ENCODE measurements at regions not wholly inside any gene's neighbourhood (a gene's known extent, or its start where the extent isn't known, plus 50 kb on each side); places are given as distances from the start of the nearest gene placed in this dataset.

DNA sequence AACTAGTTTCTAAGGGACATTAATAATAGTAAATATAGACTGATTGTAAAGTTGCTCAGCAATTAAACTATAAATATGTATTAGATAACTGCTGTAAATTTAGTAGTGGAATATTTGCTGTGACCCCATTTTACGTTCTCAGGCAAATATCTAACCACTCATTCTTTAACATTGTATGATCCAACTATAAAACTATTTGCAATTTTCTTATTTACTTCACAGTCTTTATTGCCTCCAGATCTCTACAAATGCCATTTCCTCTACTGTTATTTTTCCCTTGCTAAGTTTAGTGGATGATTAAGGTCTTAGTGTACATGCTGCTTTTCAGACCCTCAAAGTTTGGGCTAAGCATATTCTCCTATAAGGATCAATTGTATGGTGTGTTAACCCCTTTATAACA is 526.2 kb upstream of the ST8SIA4 start:
- TF ChIP-seq CTCF (conservative IDR thresholded peaks at IDR 0.05; ENCODE audit: low read depth, low read length), result no peak
- no peak overlapping the region for H3K4me3 ChIP-seq (ENCODE audit: low read depth, low read length)
- DNase-seq (ENCODE audit: low read depth), result no peak

- TF ChIP-seq CTCF (conservative IDR thresholded peaks at IDR 0.05; ENCODE audit: low read depth, low read length), result no peak
- no peak for DNase-seq (ENCODE audit: low read depth)
Observed at GRCh38 chr5:101425339-101425859, 522.3 kb upstream of the ST8SIA4 start.

GRCh38 chr5:101424530-101425175 is 521.6 kb upstream of the ST8SIA4 start:
- H3K4me3 ChIP-seq (ENCODE audit: low read depth, low read length), result no peak overlapping the region
- no peak for TF ChIP-seq CTCF (conservative IDR thresholded peaks at IDR 0.05; ENCODE audit: low read depth, low read length)
- DNase-seq (ENCODE audit: low read depth), result peak; percentile 88

More at GRCh38 chr5:101425339-101425859, 522.3 kb upstream of the ST8SIA4 start:
- H3K4me3 ChIP-seq (ENCODE audit: low read depth, low read length), result no peak overlapping the region

DNA sequence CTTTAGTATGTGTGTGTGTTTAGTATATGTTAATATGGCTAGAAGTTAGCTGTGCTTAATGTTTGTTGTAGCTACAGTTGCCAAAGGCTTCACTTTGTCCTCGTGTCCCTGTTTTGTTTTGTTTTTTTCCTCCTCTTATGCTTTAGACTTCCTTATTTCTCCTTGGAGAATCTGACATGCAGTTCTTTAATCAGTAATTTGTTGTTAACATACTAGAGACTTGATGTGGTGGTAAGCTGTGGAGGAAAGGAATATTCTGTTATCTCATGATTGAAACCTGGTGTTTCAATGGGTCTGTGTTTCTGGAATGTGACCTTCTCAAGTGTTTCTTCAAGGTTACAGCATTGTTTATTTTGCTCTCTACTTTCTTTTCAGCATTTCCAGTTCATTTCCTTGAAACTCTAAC is 515.6 kb upstream of the ST8SIA4 start:
- no peak for TF ChIP-seq CTCF (conservative IDR thresholded peaks at IDR 0.05; ENCODE audit: low read depth, low read length)
- peak; percentile 48 for DNase-seq (ENCODE audit: low read depth)
- no peak overlapping the region for H3K4me3 ChIP-seq (ENCODE audit: low read depth, low read length)

DNA sequence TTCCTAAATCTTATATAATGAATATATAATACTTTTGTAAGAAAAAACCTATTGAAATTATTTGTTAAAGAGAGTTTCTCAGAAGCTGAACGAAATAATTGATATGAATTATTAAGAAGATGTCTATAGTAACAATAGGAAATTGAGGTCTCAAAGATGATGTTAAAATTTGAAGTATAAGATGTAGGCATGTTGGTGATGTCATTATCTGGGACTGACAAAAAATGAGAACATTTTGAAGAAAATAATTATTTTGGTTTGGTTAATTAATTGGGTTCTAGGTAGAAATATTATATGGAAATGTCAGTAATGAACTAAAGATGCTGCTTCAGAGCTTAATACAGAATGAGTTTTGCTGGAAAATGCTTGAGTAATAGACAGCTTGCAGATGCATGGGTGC is 501.4 kb upstream of the ST8SIA4 start:
- DNase-seq (ENCODE audit: low read depth), result no peak
- no peak for TF ChIP-seq CTCF (conservative IDR thresholded peaks at IDR 0.05; ENCODE audit: low read depth, low read length)
- H3K4me3 ChIP-seq (ENCODE audit: low read depth, low read length), result no peak overlapping the region

- no peak overlapping the region for H3K4me3 ChIP-seq (ENCODE audit: low read depth, low read length)
- DNase-seq (ENCODE audit: low read depth), result no peak
- TF ChIP-seq CTCF (conservative IDR thresholded peaks at IDR 0.05; ENCODE audit: low read depth, low read length), result no peak
Observed at GRCh38 chr5:101393795-101394450, 490.8 kb upstream of the ST8SIA4 start.
